Activated CD4-positive, alpha-beta memory T cell treated with anti-CD3 and anti-CD28 coated beads, Interleukin-2, amount 10 ng/mL, durations not matched to agents 7 days and 5 days (primary cell): ENCODE measurements at regions not wholly inside any gene's neighbourhood (a gene's known extent, or its start where the extent isn't known, plus 50 kb on each side); places are given as distances from the start of the nearest gene placed in this dataset.

Experiments
- CTCF ChIA-PET: fragments of 350-600 bp; sonication (Branson Sonifier 250); formaldehyde crosslinking; loops from one replicate; lab custom pipeline; 2021; ENCODE audit warnings: antibody characterized with exemption, inconsistent platforms; lab: Charles Lee
- POLR2A ChIA-PET: fragments of 350-600 bp; sonication (Branson Sonifier 250); formaldehyde crosslinking; loops from one replicate; lab custom pipeline; 2021; ENCODE audit warnings: antibody characterized with exemption; lab: Charles Lee
- DNase-seq: peaks from one replicate; pipeline ENCODE4 v3.0.0-alpha.2; 2020
- H3K27ac Mint-ChIP-seq: one replicate; pipeline ENCODE4 v1.8.0; 2021; ENCODE audit warnings: mild to moderate bottlenecking, mixed read lengths
- H3K27me3 Mint-ChIP-seq: one replicate; pipeline ENCODE4 v1.8.0; 2021; ENCODE audit warnings: mixed read lengths
- H3K36me3 Mint-ChIP-seq: one replicate; pipeline ENCODE4 v1.8.0; 2021; ENCODE audit warnings: low read depth, mixed read lengths
- H3K4me1 Mint-ChIP-seq: one replicate; pipeline ENCODE4 v1.8.0; 2021; ENCODE audit warnings: mixed read lengths
- H3K4me3 Mint-ChIP-seq: one replicate; pipeline ENCODE4 v1.8.0; 2021; ENCODE audit warnings: mild to moderate bottlenecking, mixed read lengths
- H3K9me3 Mint-ChIP-seq: one replicate; pipeline ENCODE4 v1.8.0; 2021; ENCODE audit warnings: mixed read lengths

DNA sequence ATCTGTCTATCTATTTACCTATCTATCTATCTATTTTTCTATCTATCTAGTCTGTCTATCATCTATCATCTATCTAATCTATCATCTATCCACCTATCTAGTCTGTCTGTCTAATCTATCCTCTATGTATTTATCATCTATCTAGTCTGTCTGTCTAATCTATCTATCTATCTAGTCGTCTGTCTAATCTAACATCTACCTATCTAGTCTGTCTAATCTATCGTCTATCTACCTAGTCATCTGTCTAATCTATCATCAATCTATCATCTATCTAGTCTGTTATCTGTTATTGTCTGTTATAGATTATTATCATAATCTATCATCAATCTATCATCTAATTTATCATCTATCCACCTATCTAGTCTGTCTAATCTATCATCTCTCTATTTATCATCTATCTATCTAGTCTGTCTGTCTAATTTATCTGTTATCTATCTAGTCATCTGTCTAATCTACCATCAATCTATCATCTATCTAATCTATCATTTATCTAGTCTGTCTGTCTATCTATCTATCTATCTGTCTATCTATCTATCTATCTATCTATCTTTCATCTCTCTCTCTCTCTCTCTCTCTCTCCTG lies 80.2 kb upstream of the ZNF618 start:
- no peaks in the 10 kb centered on the region for H3K27me3 Mint-ChIP-seq
- no peaks in the 10 kb centered on the region for H3K4me1 Mint-ChIP-seq
- H3K27ac Mint-ChIP-seq: no peak overlapping the region
- H3K4me3 Mint-ChIP-seq: no peak overlapping the region
- no peak for DNase-seq
- ChIA-PET POLR2A (no interaction called here), CTCF (interaction anchor here (1.4 kb wide), 1 partner anchor 14 kb away, joined by 3 read pairs; no protein-coding TSS in a partner anchor)
- H3K36me3 Mint-ChIP-seq: no peaks in the 10 kb centered on the region
- H3K9me3 Mint-ChIP-seq: no peaks in the 10 kb centered on the region

DNA sequence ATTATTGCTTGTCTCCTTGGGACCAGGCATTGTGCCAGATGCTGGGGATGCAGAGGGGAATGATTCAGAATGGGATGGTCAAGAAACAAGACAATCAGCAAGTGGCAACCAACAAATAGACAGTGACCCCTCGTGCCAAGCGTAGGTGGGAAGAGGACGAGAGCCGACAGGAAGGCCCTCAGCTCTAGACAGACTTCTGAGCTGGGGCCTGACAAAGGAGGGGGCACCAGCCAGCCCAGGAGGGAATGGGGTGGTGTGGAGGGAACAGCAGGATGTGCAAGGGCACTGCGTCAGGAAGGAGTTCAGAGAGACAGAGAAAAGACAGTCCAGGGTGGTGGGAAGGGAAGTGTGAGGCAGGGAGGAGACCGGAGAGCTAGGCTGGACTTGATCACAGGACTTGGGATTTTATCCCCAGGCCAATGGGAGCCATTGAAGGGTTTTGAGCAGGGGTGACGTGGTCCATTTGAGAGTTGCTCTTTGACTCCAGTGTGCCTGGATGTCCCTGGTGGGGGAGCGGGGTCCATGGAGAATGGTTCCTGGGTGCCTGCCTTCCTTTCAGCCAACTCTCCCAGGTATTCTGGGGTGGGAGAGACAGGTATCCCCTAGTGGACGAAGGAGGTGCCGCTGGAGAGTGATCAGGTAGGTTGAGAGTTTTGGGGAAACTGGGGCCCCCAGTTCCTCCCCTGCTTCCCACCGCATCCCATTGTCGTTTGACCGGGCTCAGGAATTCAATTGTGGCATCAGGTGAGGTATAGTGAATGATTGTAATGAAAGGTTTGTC lies 79.3 kb upstream of the ZNF618 start:
- DNase-seq: no peak
- no peak overlapping the region for H3K27ac Mint-ChIP-seq

GRCh38 chr9:113798062-113799030 lies 77.8 kb upstream of the ZNF618 start:
- Mint-ChIP-seq H3K9me3 (no peaks in the 10 kb centered on the region), H3K27me3 (no peaks in the 10 kb centered on the region), H3K4me1 (no peaks in the 10 kb centered on the region), H3K4me3 (no peak overlapping the region), H3K27ac (no peak overlapping the region), H3K36me3 (no peaks in the 10 kb centered on the region)
- CTCF ChIA-PET: interaction anchor here (0.6 to 0.9 kb wide), 2 partner anchors 11 to 526 kb away, joined by 3 to 4 read pairs; no protein-coding TSS in a partner anchor
- POLR2A ChIA-PET: no interaction called here
- DNase-seq: no peak

More for the DNA sequence above, 79.3 kb upstream of the ZNF618 start:
- Mint-ChIP-seq H3K27me3 (no peaks in the 10 kb centered on the region), H3K4me3 (no peak overlapping the region), H3K36me3 (no peaks in the 10 kb centered on the region), H3K4me1 (no peaks in the 10 kb centered on the region), H3K9me3 (no peaks in the 10 kb centered on the region)
- ChIA-PET POLR2A (no interaction called here), CTCF (interaction anchor here (1.4 kb wide), 1 partner anchor 13 kb away, joined by 3 read pairs; no protein-coding TSS in a partner anchor)

DNA sequence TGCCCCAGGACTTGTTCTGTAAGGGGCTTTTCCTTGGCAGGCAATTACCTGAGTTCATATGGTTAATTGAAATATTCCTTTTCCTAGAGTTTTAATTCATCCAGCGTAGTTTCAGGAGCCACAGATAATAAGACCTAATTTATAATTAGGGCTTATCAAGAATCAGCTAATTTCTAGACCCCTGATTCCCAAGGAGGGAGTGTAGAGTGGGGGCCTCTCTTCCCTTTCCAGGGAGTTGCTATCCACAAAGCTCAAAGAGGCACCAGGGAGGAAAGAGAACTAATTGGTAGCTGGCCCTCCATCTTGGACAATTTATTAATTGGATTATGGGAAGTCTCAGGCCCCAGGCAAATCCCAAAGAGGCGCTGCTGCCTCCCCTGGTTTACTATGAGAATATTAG lies 75.8 kb upstream of the ZNF618 start:
- Mint-ChIP-seq H3K27me3 (no peaks in the 10 kb centered on the region), H3K9me3 (no peaks in the 10 kb centered on the region), H3K4me3 (no peak overlapping the region), H3K36me3 (no peaks in the 10 kb centered on the region), H3K27ac (no peak overlapping the region), H3K4me1 (no peaks in the 10 kb centered on the region)
- ChIA-PET CTCF (no interaction called here), POLR2A (no interaction called here)
- DNase-seq: no peak

DNA sequence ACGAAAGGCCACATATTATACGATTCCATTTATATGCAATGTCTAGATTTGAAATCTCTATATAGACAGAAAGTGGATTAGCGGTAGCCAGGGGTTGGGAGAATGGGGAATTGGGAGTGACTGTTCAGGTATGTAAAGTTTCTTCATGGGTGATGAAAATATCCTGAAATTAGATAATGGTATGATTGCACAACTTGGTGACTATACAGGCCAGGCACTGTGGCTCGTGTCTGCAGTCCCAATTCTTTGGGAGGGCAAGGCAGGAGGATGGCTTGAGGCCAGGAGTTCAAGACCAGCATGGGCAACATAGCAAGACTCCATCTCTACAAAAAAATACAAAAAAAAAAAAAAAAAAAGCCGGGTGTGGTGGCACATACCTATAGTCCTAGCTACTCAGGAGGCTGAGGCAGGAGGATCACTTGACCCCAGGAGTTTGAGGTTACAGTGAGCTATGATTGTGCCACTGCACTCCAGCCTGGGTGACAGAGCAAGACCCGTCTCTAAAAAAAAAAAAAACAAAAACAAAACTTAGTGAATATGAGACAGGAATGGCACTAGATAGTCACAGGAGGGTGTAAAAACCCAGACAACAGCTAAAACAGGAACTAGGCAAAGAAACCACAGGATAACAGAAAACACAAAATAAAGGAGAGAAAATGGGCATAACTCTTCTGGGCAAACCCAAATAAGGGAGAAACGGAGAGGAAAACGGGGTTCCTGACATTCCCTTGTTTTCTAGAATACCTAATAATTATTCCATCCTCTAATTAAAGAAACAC lies 72.1 kb upstream of the ZNF618 start:
- peaks cover 2% of the 10 kb centered on the region for H3K27me3 Mint-ChIP-seq
- H3K4me3 Mint-ChIP-seq: no peak overlapping the region
- no peak overlapping the region for H3K27ac Mint-ChIP-seq
- DNase-seq: no peak
- H3K36me3 Mint-ChIP-seq: no peaks in the 10 kb centered on the region
- no peaks in the 10 kb centered on the region for H3K4me1 Mint-ChIP-seq
- ChIA-PET CTCF (interaction anchor here (0.6 kb wide), 1 partner anchor 551 kb away, joined by 3 read pairs; no protein-coding TSS in a partner anchor), POLR2A (no interaction called here)
- no peaks in the 10 kb centered on the region for H3K9me3 Mint-ChIP-seq

- H3K36me3 Mint-ChIP-seq: no peaks in the 10 kb centered on the region
- H3K27me3 Mint-ChIP-seq: peaks cover 7% of the 10 kb centered on the region
- DNase-seq: no peak
- H3K4me3 Mint-ChIP-seq: no peak overlapping the region
- POLR2A ChIA-PET: no interaction called here
- no peaks in the 10 kb centered on the region for H3K4me1 Mint-ChIP-seq
- no peaks in the 10 kb centered on the region for H3K9me3 Mint-ChIP-seq
- CTCF ChIA-PET: interaction anchor here (1.4 to 2.6 kb wide), 2 partner anchors 11 to 158 kb away, joined by 4 to 11 read pairs; no protein-coding TSS in a partner anchor
- no peak overlapping the region for H3K27ac Mint-ChIP-seq
Observed at GRCh38 chr9:113805486-113806132, 70.5 kb upstream of the ZNF618 start.

- no peaks in the 10 kb centered on the region for H3K9me3 Mint-ChIP-seq
- no peaks in the 10 kb centered on the region for H3K4me1 Mint-ChIP-seq
- POLR2A ChIA-PET: no interaction called here
- CTCF ChIA-PET: interaction anchor here (0.8 to 2.6 kb wide), 4 partner anchors 9 to 213 kb away, joined by 3 to 11 read pairs (median 4); no protein-coding TSS in a partner anchor
- no peak overlapping the region for H3K27ac Mint-ChIP-seq
- H3K4me3 Mint-ChIP-seq: no peak overlapping the region
- peak; percentile 37 for DNase-seq
- no peaks in the 10 kb centered on the region for H3K36me3 Mint-ChIP-seq
- H3K27me3 Mint-ChIP-seq: peaks cover 12% of the 10 kb centered on the region
Observed at GRCh38 chr9:113807173-113808061, 68.7 kb upstream of the ZNF618 start.

GRCh38 chr9:113808391-113809358 lies 67.4 kb upstream of the ZNF618 start:
- H3K27ac Mint-ChIP-seq: no peak overlapping the region
- H3K36me3 Mint-ChIP-seq: no peaks in the 10 kb centered on the region
- H3K4me3 Mint-ChIP-seq: no peak overlapping the region
- CTCF ChIA-PET: interaction anchor here (0.8 to 2.6 kb wide), 5 partner anchors 8 to 212 kb away, joined by 3 to 11 read pairs (median 3); no protein-coding TSS in a partner anchor
- no peaks in the 10 kb centered on the region for H3K4me1 Mint-ChIP-seq
- POLR2A ChIA-PET: no interaction called here
- H3K9me3 Mint-ChIP-seq: no peaks in the 10 kb centered on the region
- H3K27me3 Mint-ChIP-seq: peaks cover 18% of the 10 kb centered on the region
- no peak for DNase-seq

DNA sequence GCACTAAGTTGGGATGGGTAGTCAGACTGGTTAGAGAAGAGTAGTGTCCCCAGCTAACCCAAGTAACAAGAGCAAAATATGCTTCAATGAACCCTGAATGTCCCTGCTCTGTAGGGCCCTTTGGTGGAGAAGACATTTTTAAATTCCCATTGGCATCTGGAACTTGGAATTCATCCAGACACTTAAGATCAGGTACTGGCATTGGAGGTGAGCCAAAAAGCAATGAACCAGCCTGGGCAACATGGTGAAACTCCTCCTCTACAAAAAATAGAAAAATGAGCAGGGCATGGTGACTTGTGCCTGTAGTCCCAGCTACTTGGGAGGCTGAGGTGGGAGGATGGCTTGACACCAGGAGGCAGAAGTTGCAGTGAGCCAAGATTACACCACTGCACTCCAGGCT lies 58.9 kb upstream of the ZNF618 start:
- H3K27me3 Mint-ChIP-seq: peaks cover 41% of the 10 kb centered on the region
- ChIA-PET CTCF (interaction anchor here (3.2 kb wide), 1 partner anchor 10 kb away, joined by 11 read pairs; no protein-coding TSS in a partner anchor), POLR2A (no interaction called here)
- no peak overlapping the region for H3K4me3 Mint-ChIP-seq
- DNase-seq: no peak
- no peaks in the 10 kb centered on the region for H3K9me3 Mint-ChIP-seq
- H3K4me1 Mint-ChIP-seq: no peaks in the 10 kb centered on the region
- no peaks in the 10 kb centered on the region for H3K36me3 Mint-ChIP-seq
- H3K27ac Mint-ChIP-seq: no peak overlapping the region

DNA sequence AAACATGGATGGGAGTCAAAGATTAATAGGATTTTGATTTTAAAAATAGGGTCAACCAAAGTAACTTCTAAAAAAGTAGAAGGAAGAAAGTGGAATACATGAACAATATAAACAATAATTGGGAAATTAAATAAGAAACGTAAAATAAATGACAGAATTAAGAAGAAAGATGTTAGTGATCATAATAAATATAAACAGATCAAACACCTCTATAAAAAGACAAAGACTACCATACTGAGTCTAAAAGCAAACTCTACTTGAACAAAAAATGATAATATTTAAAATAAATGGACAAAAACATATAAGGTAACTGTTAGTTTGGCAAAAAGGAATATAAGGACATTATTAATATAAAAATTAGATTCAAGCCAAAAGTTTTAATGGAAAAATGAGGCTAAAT lies 57.7 kb upstream of the ZNF618 start:
- DNase-seq: no peak
- Mint-ChIP-seq H3K36me3 (no peaks in the 10 kb centered on the region), H3K27ac (no peak overlapping the region), H3K27me3 (peaks cover 37% of the 10 kb centered on the region), H3K4me1 (no peaks in the 10 kb centered on the region), H3K9me3 (no peaks in the 10 kb centered on the region), H3K4me3 (no peak overlapping the region)
- ChIA-PET CTCF (no interaction called here), POLR2A (no interaction called here)
